H9 (cell line): ENCODE measurements at regions not wholly inside any gene's neighbourhood (a gene's known extent, or its start where the extent isn't known, plus 50 kb on each side); places are given as distances from the start of the nearest gene placed in this dataset.
A peak's percentile ranks its signal among the peaks of the same experiment; 100 is the strongest.

ENCODE experiments used
- DNase-seq: peaks from one replicate; pipeline ENCODE4 v3.0.0-alpha.2; 2017
- H2AFZ ChIP-seq: one replicate; pipeline ENCODE4 v1.6.1; 2013; ENCODE audit warnings: mild to moderate bottlenecking, low read length, control low read depth, moderate library complexity
- H2AK5ac ChIP-seq: 2 replicates; pipeline ENCODE4 v1.6.1; 2013; ENCODE audit warnings: low read length, control low read depth, mixed read lengths; ENCODE audit not compliant: insufficient read length
- H2BK120ac ChIP-seq: one replicate; pipeline ENCODE4 v1.6.1; 2013; ENCODE audit warnings: low read depth, mild to moderate bottlenecking, low read length, control low read depth, inconsistent platforms; ENCODE audit not compliant: poor library complexity, severe bottlenecking
- H2BK12ac ChIP-seq: 2 replicates; pipeline ENCODE4 v1.6.1; 2013; ENCODE audit warnings: low read length, control low read depth, mixed read lengths, low read depth; ENCODE audit not compliant: insufficient read length
- H2BK15ac ChIP-seq: 2 replicates; pipeline ENCODE4 v1.6.1; 2013; ENCODE audit warnings: low read depth, low read length, control low read depth
- H2BK20ac ChIP-seq: one replicate; pipeline ENCODE4 v1.6.1; 2013; ENCODE audit warnings: low read depth, mild to moderate bottlenecking, low read length, control low read depth, inconsistent platforms; ENCODE audit not compliant: poor library complexity, severe bottlenecking
- H2BK5ac ChIP-seq: 2 replicates; pipeline ENCODE4 v1.6.1; 2013; ENCODE audit warnings: low read length, control low read depth, mixed read lengths; ENCODE audit not compliant: insufficient read length
- H3K14ac ChIP-seq: 2 replicates; pipeline ENCODE4 v1.6.1; 2013; ENCODE audit warnings: low read length, control low read depth; ENCODE audit not compliant: insufficient read depth
- H3K18ac ChIP-seq: 2 replicates; pipeline ENCODE4 v1.6.1; 2013; ENCODE audit warnings: low read depth, mild to moderate bottlenecking, mixed read lengths, low read length, control low read depth; ENCODE audit not compliant: insufficient read length
- H3K23ac ChIP-seq: 2 replicates; pipeline ENCODE4 v1.6.1; 2013; ENCODE audit warnings: low read length, control low read depth, mixed read lengths, low read depth; ENCODE audit not compliant: insufficient read length
- H3K23me2 ChIP-seq: 2 replicates; pipeline ENCODE4 v1.6.1; 2013; ENCODE audit warnings: low read depth, mild to moderate bottlenecking, mixed read lengths, low read length, control low read depth; ENCODE audit not compliant: insufficient read length, poor library complexity, severe bottlenecking
- H3K27ac ChIP-seq: 2 replicates; pipeline ENCODE4 v1.5.1; 2013; ENCODE audit warnings: low read length, control low read depth, mixed read lengths, low read depth; ENCODE audit not compliant: insufficient read length
- H3K27me3 ChIP-seq: 2 replicates; pipeline ENCODE4 v1.6.1; 2013; ENCODE audit warnings: low read length, control low read depth, inconsistent platforms; ENCODE audit not compliant: insufficient read depth
- H3K4ac ChIP-seq: 2 replicates; pipeline ENCODE4 v1.6.1; 2013; ENCODE audit warnings: low read depth, mild to moderate bottlenecking, control low read depth, inconsistent platforms, low read length, moderate library complexity
- H3K4me1 ChIP-seq: 2 replicates; pipeline ENCODE4 v1.6.1; 2013; ENCODE audit warnings: low read length, control low read depth, inconsistent platforms; ENCODE audit not compliant: insufficient read depth
- H3K4me2 ChIP-seq: 2 replicates; pipeline ENCODE4 v1.6.1; 2013; ENCODE audit warnings: low read length, control low read depth, mixed read lengths; ENCODE audit not compliant: insufficient read length, insufficient read depth
- H3K56ac ChIP-seq: 2 replicates; pipeline ENCODE4 v1.6.1; 2013; ENCODE audit warnings: low read depth, mild to moderate bottlenecking, mixed read lengths, low read length, control low read depth; ENCODE audit not compliant: insufficient read length
- H3K79me1 ChIP-seq: 2 replicates; pipeline ENCODE4 v1.6.1; 2013; ENCODE audit warnings: low read depth, mild to moderate bottlenecking, moderate library complexity, low read length, control low read depth, inconsistent platforms; ENCODE audit not compliant: insufficient read depth, poor library complexity, severe bottlenecking
- H3K79me2 ChIP-seq: 2 replicates; pipeline ENCODE4 v1.6.1; 2013; ENCODE audit warnings: low read length, control low read depth, inconsistent platforms; ENCODE audit not compliant: insufficient read depth
- H3K9ac ChIP-seq: 2 replicates; pipeline ENCODE4 v1.6.1; 2013; ENCODE audit warnings: low read length, control low read depth, mixed read lengths; ENCODE audit not compliant: insufficient read length; ENCODE audit errors: extremely low read depth
- H3K9me3 ChIP-seq: one replicate; pipeline ENCODE4 v1.6.1; 2013; ENCODE audit warnings: low read depth, low read length, inconsistent platforms; ENCODE audit not compliant: control insufficient read depth
- H3T11ph ChIP-seq: one replicate; pipeline ENCODE4 v1.6.1; 2013; ENCODE audit warnings: mild to moderate bottlenecking, low read length, control low read depth, inconsistent platforms
- H4K20me1 ChIP-seq: one replicate; pipeline ENCODE4 v1.6.1; 2013; ENCODE audit not compliant: control insufficient read depth, insufficient read length, insufficient read depth
- H4K5ac ChIP-seq: 2 replicates; pipeline ENCODE4 v1.6.1; 2013; ENCODE audit warnings: low read depth, mild to moderate bottlenecking, mixed read lengths, low read length, control low read depth; ENCODE audit not compliant: insufficient read length
- H4K8ac ChIP-seq: replicated peaks from 2 replicates; pipeline ENCODE4 v1.6.1; 2013; ENCODE audit warnings: low read length, control low read depth, mixed read lengths, low read depth; ENCODE audit not compliant: insufficient read length
- H4K91ac ChIP-seq: 2 replicates; pipeline ENCODE4 v1.6.1; 2013; ENCODE audit warnings: low read depth, mild to moderate bottlenecking, moderate library complexity, mixed read lengths, low read length, control low read depth; ENCODE audit not compliant: insufficient read length
- H3K27ac Mint-ChIP-seq, 3 experiments: 2 replicates in 2 of 3; 3 replicates in 1 of 3; pipeline ENCODE4 v1.8.0; 2020 to 2021; ENCODE audit warnings: mixed read lengths in 3 of 3, mild to moderate bottlenecking in 1 of 3, moderate library complexity in 1 of 3
- H3K27me3 Mint-ChIP-seq: 2 replicates; pipeline ENCODE4 v1.8.0; 2021; ENCODE audit warnings: low read depth, mild to moderate bottlenecking, moderate library complexity, mixed read lengths
- H3K36me3 Mint-ChIP-seq, 3 experiments: 2 replicates in 2 of 3; 3 replicates in 1 of 3; pipeline ENCODE4 v1.8.0; 2020 to 2021; ENCODE audit warnings: low read depth in 3 of 3, mixed read lengths in 3 of 3; ENCODE audit not compliant: insufficient read depth in 1 of 3
- H3K4me1 Mint-ChIP-seq, 2 experiments: 2 replicates each; pipeline ENCODE4 v1.8.0; 2020; ENCODE audit warnings: mixed read lengths in 2 of 2
- H3K4me3 Mint-ChIP-seq, 2 experiments: 2 replicates in 1 of 2; 3 replicates in 1 of 2; pipeline ENCODE4 v1.8.0; 2020 to 2021; ENCODE audit warnings: mild to moderate bottlenecking in 2 of 2, mixed read lengths in 2 of 2, moderate library complexity in 1 of 2
- H3K9me3 Mint-ChIP-seq, 2 experiments: 2 replicates in 1 of 2; 3 replicates in 1 of 2; pipeline ENCODE4 v1.8.0; 2020; ENCODE audit warnings: mild to moderate bottlenecking in 2 of 2, mixed read lengths in 2 of 2, moderate library complexity in 1 of 2
- CTCF ChIP-seq: fragments of 200-600 bp; sonication (generic); conservative IDR thresholded peaks from 3 replicates; pipeline ENCODE4 v1.8.0; 2021; ENCODE audit warnings: antibody characterized with exemption, mild to moderate bottlenecking
- WGBS: extraction: QIAGEN DNeasy Blood & Tissue Kit; methylation state at CpG from one replicate; pipeline ENCODE4 v1.1.7; 2013; ENCODE audit warnings: missing lambda C conversion rate, low lambda C conversion rate, mixed read lengths; ENCODE audit not compliant: insufficient read length; ENCODE audit errors: extremely low coverage; 5-methylcytosine and 5-hydroxymethylcytosine counted together

GRCh38 chr6:148671085-148671484 is 75.7 kb upstream of the UST start:
- no peaks in the 10 kb centered on the region for H3K27me3 ChIP-seq
- peak; percentile 56 for DNase-seq
- H2AK5ac ChIP-seq, result no peak overlapping the region
- peaks cover 19 to 55% (median 32%) of the 10 kb centered on the region in 3 experiments for H3K36me3 Mint-ChIP-seq
- H3K9me3 ChIP-seq, result no peaks in the 10 kb centered on the region
- no peaks in the 10 kb centered on the region for H3K79me2 ChIP-seq
- H3K23me2 ChIP-seq, result no peaks in the 10 kb centered on the region
- no peak overlapping the region for H4K91ac ChIP-seq
- H3K4ac ChIP-seq, result no peak overlapping the region
- no peak overlapping the region for H3K27ac ChIP-seq
- no peak overlapping the region for H4K8ac ChIP-seq
- no peak overlapping the region for H3K18ac ChIP-seq
- H2BK20ac ChIP-seq, result no peak overlapping the region
- no peak overlapping the region for H4K5ac ChIP-seq
- no peak overlapping the region for H2AFZ ChIP-seq
- peaks cover 59 to 60% of the 10 kb centered on the region in 2 experiments for H3K9me3 Mint-ChIP-seq
- H2BK120ac ChIP-seq, result no peak overlapping the region
- WGBS, result no CpG with 5 or more reads among the region's 8 CpGs
- H3K79me1 ChIP-seq, result no peaks in the 10 kb centered on the region
- no peak overlapping the region for H2BK12ac ChIP-seq
- no peak overlapping the region for H3K23ac ChIP-seq
- H2BK5ac ChIP-seq, result no peak overlapping the region
- no peak overlapping the region for H3K14ac ChIP-seq
- no peak overlapping the region for H3K4me3 Mint-ChIP-seq
- H2BK15ac ChIP-seq, result no peak overlapping the region
- H3K27me3 Mint-ChIP-seq, result peaks cover 2% of the 10 kb centered on the region; the same call in 1 of the 2 replicates
- H3K4me2 ChIP-seq, result no peak overlapping the region
- TF ChIP-seq CTCF, result no peak
- no peak overlapping the region for H3T11ph ChIP-seq
- H3K4me1 ChIP-seq, result 0 out of 2 replicates have a peak, but pooled peaks cover 1% of the 10 kb centered on the region
- H3K9ac ChIP-seq, result no peak overlapping the region
- H4K20me1 ChIP-seq, result no peaks in the 10 kb centered on the region
- H3K4me1 Mint-ChIP-seq, result peaks cover 6 to 9% of the 10 kb centered on the region in 2 experiments
- H3K56ac ChIP-seq, result no peak overlapping the region
- H3K27ac Mint-ChIP-seq, result peak overlapping the region in 1 of 3 experiments; percentile 34; a peak in 1 of 7 replicates
